Inferior parietal cortex (tissue), 1 donor: ENCODE measurements at regions not wholly inside any gene's neighbourhood (a gene's known extent, or its start where the extent isn't known, plus 50 kb on each side); places are given as distances from the start of the nearest gene placed in this dataset.
"Not testable (repeated sequence)": the region's sequence is repeated elsewhere in the genome, so short reads cannot be mapped to it uniquely, and the experiment has no call there.

Experiments
- DNase-seq: peaks from one replicate; pipeline ENCODE4 v3.0.0-alpha.2; 2016; ENCODE audit errors: extremely low spot score

DNA sequence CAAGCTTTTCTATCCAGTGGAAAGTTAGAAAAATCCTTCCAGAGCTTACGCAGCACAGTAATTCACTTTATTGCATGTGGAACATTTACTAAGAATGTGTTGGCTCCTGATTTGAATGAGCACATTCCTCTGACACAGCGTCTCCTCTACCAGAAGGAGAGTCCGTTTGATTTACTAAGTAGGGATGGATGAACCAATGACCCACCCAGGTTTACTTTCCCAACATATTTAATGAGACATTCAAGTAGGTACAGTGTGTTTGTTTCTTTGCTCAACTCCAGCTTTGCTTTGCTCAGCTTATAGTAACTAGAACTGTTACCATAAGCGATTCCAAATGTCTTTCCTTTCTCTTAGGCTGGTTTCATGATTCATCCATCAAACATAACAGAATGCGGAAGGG, 161.7 kb downstream of the SMARCA1 start:
- DNase-seq = no peak

- DNase-seq = peak; percentile 17
These were observed 163.1 kb downstream of the SMARCA1 start for GRCh38 chrX:129360175-129360574.

- DNase-seq = no peak
These were observed 164.0 kb downstream of the SMARCA1 start for GRCh38 chrX:129359269-129359668.

- not testable (repeated sequence) for DNase-seq
These were observed 165.9 kb downstream of the SMARCA1 start for GRCh38 chrX:129357428-129357827.

GRCh38 chrX:129347291-129347690, 176.0 kb downstream of the SMARCA1 start:
- DNase-seq = no peak

GRCh38 chrX:129346574-129346973, 176.7 kb downstream of the SMARCA1 start:
- DNase-seq = no peak

GRCh38 chrX:129337264-129337663, 186.0 kb downstream of the SMARCA1 start:
- not testable (repeated sequence) for DNase-seq

DNA sequence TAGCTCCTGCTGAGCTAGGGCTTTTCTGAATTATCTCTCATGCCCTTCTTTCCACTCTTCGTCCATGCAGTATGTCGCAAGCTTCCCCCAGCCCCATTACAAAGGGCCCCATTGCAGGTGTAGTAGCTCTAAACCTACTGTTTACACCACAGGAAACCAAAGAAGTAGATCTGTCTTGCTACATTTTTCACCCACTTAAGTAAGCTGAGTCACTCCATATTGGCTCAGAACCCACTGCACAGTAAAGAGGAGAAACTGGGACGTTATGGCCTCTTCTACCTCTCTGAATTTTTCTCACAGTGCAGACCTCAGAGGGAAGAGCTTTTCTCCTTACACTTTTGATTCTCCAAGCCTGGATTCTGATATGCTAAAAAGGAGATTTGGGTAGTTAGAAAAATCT, 200.2 kb downstream of the SMARCA1 start:
- DNase-seq = no peak

DNA sequence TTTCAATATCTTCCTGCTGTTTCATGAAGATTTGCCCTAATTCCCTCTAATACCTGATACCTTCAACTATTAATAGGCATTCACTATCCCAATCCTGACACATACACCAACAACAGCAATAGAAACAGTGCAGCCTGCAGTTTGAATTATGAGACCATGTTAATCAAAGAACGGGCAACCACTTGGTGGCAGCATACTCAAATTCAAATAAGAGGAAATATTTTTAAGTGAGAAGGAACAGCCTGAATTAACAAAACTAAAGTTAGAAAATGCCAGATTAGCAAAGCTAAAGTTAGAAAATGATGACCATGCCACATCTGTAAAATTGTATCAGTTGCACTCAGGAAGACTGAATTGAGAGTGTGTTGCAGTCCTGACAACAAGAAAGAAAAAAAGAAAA, 204.9 kb downstream of the SMARCA1 start:
- no peak for DNase-seq

DNA sequence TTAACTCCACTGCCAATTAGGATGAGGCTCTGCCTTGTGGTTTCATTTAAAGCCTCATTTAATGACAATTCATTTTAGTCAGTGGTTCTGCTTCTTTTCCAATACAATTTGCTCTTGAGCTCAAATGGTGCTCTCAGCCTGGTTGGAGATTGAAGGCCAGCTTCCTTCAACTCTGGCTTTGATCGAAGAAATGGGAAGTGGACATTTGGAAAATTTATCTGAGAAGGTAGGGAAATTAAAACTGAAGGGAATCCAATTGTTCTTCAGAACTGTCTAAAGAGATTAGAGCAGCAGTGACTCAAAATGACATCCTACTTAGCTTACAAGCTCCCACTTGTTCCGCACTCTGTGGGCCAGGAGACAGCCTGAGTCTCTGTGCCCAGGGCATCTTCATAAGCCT, 206.8 kb downstream of the SMARCA1 start:
- no peak for DNase-seq

DNA sequence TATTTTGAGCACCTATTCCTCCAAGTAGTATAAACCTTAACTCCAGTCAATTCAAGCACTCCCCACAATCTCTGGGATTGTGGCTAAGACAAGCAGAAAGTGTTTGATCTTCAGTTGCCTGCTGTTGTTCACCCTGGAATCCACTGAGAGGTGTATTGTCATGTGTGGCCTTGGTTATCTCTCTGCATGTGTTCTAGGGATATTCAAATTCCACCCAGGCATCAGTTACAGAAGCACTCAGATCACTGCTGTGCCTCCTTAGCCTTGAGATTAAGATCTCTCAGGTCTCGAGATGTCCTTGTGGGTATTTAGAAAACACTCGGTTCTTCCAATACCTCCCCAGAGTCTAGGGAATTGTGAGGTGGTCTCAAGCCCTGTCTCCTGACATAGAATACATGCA, 213.3 kb downstream of the SMARCA1 start:
- DNase-seq = no peak

DNA sequence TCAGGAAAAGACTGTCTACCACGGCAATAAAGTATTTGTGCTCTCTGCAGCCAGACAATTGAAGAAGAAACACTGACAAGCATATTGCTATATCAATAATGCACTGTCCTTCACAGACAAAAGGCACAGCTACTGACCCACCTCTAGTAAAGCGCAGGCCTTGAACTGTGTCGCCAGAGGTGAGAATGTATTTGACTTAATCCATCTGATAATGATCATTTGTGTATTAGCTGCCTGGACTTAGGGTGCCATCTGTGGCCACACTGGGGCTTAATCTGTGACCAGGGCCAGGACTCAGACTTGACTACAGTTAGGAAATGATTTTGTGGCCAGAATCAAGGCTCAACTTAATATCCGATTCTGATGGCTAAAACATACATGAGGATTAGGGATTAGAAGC, 260.4 kb downstream of the SMARCA1 start:
- DNase-seq = no peak

DNA sequence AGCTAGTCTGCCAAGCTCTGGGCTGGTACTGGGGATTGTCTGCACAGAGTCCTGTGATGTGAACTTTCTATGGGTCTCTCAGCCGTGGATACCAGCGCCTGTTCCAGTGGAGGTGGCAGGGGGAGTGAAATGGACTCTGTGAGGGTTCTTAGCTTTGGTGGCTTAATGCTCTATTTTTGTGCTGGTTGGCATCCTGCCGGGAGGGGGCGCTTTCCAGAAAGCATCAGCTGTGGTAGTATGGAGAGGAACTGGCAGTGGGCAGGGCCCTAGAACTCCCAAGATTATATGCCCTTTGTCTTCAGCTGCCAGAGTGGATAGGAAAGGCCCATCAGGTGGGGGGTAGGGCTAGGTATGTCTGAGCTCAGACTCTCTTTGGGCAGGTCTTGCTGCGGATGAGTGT, 267.8 kb downstream of the SMARCA1 start:
- not testable (repeated sequence) for DNase-seq

GRCh38 chrX:129249563-129249962, 273.7 kb downstream of the SMARCA1 start:
- DNase-seq = no peak

- DNase-seq = no peak
These were observed 275.6 kb downstream of the SMARCA1 start for GRCh38 chrX:129247642-129248041.

DNA sequence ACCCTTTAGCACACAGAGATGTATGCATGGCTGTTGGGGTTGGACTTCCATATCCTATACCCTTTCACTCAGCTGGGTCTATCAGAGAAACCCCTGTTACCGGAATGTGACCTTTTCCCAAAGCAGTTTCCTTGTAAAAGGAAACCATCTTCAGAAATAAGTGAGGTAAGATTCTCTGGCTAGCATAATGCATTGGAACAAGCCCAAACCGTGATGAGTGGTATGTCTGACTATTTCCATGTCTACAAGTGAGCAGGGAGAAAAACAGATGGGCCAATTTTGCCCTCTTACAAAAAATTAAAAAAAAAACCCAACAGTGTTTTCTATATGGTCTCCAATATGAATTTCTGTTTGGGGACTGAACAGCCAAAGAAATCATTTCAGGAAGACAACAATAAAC, 283.9 kb downstream of the SMARCA1 start:
- no peak for DNase-seq

DNA sequence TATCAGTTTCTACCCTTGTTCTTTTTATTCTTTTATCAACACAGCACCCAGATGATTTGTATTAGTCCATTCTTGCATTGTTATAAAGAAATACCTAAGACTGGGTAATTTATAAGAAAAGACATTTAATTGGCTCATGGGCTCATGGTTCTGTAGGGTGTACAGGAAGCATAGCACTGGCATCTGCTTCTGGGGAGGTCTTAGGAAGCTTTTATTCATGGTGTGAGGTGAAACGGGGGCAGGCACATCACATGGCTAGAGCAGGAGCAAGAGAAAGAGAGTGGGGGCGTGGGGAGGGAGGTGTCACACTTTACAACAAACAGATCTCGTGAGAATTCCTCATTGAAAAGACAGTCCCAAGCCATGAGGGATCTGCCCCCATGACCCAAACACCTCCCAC, 285.3 kb downstream of the SMARCA1 start:
- DNase-seq = no peak

- DNase-seq = no peak
These were observed 287.4 kb downstream of the SMARCA1 start for GRCh38 chrX:129235903-129236302.

GRCh38 chrX:129233786-129234185, 289.5 kb downstream of the SMARCA1 start:
- no peak for DNase-seq

GRCh38 chrX:129230850-129231512, 292.3 kb downstream of the SMARCA1 start:
- DNase-seq = no peak

DNA sequence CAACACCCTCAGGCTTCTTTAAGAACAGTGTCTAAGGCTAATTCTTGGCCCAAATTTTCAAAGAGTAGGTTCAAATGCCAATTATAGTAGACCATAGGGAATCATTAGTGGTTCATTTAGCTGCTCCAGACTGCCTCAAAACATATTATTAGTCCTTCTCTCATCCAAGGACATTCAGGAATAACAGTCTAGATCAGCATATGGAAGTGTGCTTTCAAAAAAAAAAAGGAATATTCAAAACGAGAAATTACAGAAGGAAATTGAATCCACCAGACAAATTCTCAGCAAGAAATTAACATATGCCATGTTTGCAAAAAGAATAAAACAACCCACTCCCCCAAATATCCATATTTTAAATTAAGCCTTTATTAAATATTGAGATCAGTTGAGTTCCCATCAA, 293.1 kb downstream of the SMARCA1 start:
- DNase-seq = no peak

DNA sequence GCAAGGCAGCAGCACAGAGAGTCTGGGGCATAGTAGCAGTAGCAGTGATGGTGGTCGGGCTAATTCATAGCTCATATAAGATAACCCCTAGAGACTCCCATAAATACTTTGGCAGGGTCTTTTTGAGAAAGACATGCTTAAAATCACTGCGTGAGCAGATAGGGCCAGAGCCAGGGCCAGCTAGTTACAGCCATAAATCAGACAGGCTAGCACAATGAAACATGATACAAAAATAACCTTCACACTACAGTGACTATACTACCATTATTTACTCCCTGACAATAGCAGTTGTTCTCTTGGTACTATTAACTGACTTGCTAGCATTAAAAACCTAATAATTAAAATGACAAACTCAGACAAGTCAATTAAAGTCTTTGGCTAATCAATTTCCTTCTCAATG, 295.9 kb downstream of the SMARCA1 start:
- DNase-seq = no peak

DNA sequence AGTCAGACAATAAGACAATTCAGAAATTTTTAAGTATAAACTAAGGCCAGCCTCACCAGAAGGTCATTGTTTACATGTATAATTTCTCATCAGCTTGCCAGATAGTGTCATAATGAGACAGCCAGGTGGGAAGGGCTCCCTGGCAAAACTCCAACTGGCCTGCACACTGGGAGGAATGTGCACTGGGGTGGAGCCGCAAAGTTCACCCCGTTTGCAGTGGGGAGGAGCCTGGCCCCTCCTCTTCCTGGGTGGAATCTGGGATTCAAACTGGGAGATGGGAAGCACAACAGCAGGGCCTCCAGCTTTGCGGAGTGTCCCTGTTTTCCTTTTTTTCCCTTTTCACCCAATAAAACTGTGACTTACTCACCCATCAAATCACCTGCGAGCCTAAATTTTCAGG, 329.9 kb downstream of the SMARCA1 start:
- no peak for DNase-seq

DNA sequence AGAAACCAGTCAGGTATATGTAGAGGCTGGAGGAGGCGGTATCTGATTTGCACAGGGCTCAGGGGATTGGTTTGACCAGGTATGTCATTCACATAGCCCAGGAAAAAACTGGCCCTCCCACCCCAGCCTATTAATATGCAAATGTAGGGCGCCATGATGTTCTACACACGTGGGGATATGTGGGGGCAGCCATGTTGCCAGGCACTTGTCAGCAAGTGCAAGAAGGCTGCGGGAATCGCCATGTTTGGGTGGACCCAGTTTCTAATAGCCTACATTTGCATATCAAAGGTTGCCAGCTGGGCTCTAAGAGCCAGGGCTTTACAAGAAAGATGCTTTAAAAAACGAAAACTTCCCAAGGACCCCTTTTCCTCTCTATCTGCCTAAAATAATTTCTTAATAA, 335.1 kb downstream of the SMARCA1 start:
- DNase-seq = no peak
